ENCODE measurements at regions not wholly inside any gene's neighbourhood (a gene's known extent, or its start where the extent isn't known, plus 50 kb on each side); places are given as distances from the start of the nearest gene placed in this dataset.

- Mint-ChIP-seq H3K27ac (no peak overlapping the region), H3K4me1 (no peaks in the 10 kb centered on the region), H3K4me3 (no peak overlapping the region), H3K27me3 (ENCODE audit: low read depth) (no peaks in the 10 kb centered on the region; the same call in 1 of the 2 replicates), H3K36me3 (ENCODE audit: insufficient read depth in 1 of 3, low read depth in 3 of 3) (peaks cover 0 to 11% (median 2%) of the 10 kb centered on the region in 3 experiments; a peak in 2 of 7 replicates), H3K9me3 (peaks cover 2 to 4% of the 10 kb centered on the region in 2 experiments; a peak in 2 of 5 replicates)
- WGBS (ENCODE audit: extremely low coverage, insufficient read length, low lambda C conversion rate): no CpG with 5 or more reads among the region's 2 CpGs
- H2BK20ac ChIP-seq (ENCODE audit: low read depth, low read length, poor library complexity, severe bottlenecking): no peak overlapping the region
- no peak overlapping the region for H2AFZ ChIP-seq (ENCODE audit: low read length)
- no peak overlapping the region for H2BK12ac ChIP-seq (ENCODE audit: insufficient read length, low read depth, low read length)
- no peak overlapping the region for H3T11ph ChIP-seq (ENCODE audit: low read length)
- H3K4me1 ChIP-seq (ENCODE audit: insufficient read depth, low read length): no peaks in the 10 kb centered on the region
- TF ChIP-seq CTCF (conservative IDR thresholded peaks at IDR 0.05): no peak
- DNase-seq: no peak
- H3K79me2 ChIP-seq (ENCODE audit: insufficient read depth, low read length): no peaks in the 10 kb centered on the region
- H2BK5ac ChIP-seq (ENCODE audit: insufficient read length, low read length): no peak overlapping the region
- H2BK120ac ChIP-seq (ENCODE audit: low read depth, low read length, poor library complexity, severe bottlenecking): no peak overlapping the region
- H4K5ac ChIP-seq (ENCODE audit: insufficient read length, low read depth, low read length): no peak overlapping the region
- H2AK5ac ChIP-seq (ENCODE audit: insufficient read length, low read length): no peak overlapping the region
- no peak overlapping the region for H4K8ac ChIP-seq (replicated peaks; ENCODE audit: insufficient read length, low read depth, low read length)
- no peak overlapping the region for H2BK15ac ChIP-seq (ENCODE audit: low read depth, low read length)
- H3K9ac ChIP-seq (ENCODE audit: extremely low read depth, insufficient read length, low read length): no peak overlapping the region
- no peak overlapping the region for H3K14ac ChIP-seq (ENCODE audit: insufficient read depth, low read length)
- H3K23me2 ChIP-seq (ENCODE audit: insufficient read length, low read depth, low read length, poor library complexity, severe bottlenecking): no peaks in the 10 kb centered on the region
- H3K27me3 ChIP-seq (ENCODE audit: insufficient read depth, low read length): no peaks in the 10 kb centered on the region
- H3K18ac ChIP-seq (ENCODE audit: insufficient read length, low read depth, low read length): no peak overlapping the region
- H3K27ac ChIP-seq (ENCODE audit: insufficient read length, low read depth, low read length): no peak overlapping the region
- H3K56ac ChIP-seq (ENCODE audit: insufficient read length, low read depth, low read length): no peak overlapping the region
- H4K20me1 ChIP-seq (ENCODE audit: control insufficient read depth, insufficient read depth, insufficient read length): no peaks in the 10 kb centered on the region
- H3K23ac ChIP-seq (ENCODE audit: insufficient read length, low read depth, low read length): no peak overlapping the region
- H4K91ac ChIP-seq (ENCODE audit: insufficient read length, low read depth, low read length): no peak overlapping the region
- H3K4ac ChIP-seq (ENCODE audit: low read depth, low read length): no peak overlapping the region
- H3K4me2 ChIP-seq (ENCODE audit: insufficient read depth, insufficient read length, low read length): no peak overlapping the region
- H3K9me3 ChIP-seq (ENCODE audit: control insufficient read depth, low read depth, low read length): no peaks in the 10 kb centered on the region
- no peaks in the 10 kb centered on the region for H3K79me1 ChIP-seq (ENCODE audit: insufficient read depth, low read depth, low read length, poor library complexity, severe bottlenecking)
Observed at GRCh38 chr4:176413171-176413570, 93.4 kb downstream of the SPCS3 start.
